NCI-H2196 treated with DMSO at 0.1 percent for 48 hours (cell line): ENCODE measurements at regions not wholly inside any gene's neighbourhood (a gene's known extent, or its start where the extent isn't known, plus 50 kb on each side); places are given as distances from the start of the nearest gene placed in this dataset.

Source experiments
- DNase-seq: peaks from one replicate; lab custom pipeline; 2025; ENCODE audit not compliant: unreplicated experiment; lab: John Stamatoyannopoulos, UW

GRCh38 chr2:117502121-117502520 lies 312.4 kb upstream of the DDX18 start:
- DNase-seq = no peak

- DNase-seq = no peak
These were observed 302.2 kb upstream of the DDX18 start for GRCh38 chr2:117512307-117512706.

DNA sequence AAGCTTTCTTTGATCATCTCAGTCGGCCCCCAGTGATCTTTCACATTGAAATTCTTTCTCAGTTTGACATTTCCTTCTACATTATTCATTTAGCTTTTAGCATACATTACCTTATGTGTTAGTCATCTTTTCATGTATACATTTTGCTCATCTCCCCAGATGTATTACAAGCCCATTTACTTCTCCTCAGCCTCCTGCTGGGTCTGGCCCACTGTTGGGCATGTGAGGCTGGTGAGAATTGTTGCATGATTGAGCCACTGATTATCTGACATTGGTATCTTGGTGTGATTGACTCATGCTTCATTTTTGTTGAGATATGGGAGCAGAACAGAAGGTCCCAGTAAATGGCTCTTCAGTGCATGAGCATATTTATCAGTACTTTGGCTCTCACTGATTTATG lies 300.1 kb upstream of the DDX18 start:
- DNase-seq = no peak

DNA sequence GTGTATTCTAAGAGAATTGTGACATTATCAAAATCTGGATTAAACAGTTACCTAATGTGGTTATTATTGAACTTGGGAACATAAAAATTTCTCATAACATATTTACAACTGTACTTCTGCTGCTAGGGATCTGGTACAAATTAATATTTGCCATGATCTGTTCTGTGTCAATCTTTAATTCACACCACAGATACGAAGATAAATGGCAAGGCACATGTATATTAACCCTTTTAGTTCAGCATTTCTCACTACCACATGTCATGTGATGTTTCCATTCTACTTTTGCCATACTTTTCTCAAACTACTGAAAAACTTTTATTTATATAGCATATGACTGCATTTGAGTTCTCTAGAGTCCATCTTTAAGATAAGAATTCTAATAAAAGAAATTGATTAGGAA lies 295.3 kb upstream of the DDX18 start:
- DNase-seq = no peak

- DNase-seq = no peak
These were observed 294.8 kb upstream of the DDX18 start for GRCh38 chr2:117519721-117520120.

DNA sequence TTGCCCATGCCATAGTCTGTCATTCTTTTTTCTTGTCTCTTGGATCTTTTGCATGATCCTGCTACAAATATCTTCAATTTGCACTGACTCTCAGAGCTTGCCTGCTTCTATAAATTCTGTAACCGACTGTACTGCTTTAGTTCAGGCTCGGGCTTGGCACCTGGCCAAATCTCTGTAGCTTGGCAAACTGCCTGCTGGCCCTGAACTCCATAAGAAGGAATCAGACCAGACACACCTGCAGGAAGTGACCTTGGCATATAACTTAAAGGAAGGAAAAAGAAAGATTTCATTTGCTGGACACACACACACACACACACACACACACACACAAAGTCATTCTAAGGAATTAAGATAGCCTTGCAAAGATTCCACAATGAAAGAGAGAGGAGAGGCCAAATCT lies 291.2 kb upstream of the DDX18 start:
- DNase-seq = no peak

GRCh38 chr2:117523711-117524238 lies 290.7 kb upstream of the DDX18 start:
- DNase-seq = no peak

DNA sequence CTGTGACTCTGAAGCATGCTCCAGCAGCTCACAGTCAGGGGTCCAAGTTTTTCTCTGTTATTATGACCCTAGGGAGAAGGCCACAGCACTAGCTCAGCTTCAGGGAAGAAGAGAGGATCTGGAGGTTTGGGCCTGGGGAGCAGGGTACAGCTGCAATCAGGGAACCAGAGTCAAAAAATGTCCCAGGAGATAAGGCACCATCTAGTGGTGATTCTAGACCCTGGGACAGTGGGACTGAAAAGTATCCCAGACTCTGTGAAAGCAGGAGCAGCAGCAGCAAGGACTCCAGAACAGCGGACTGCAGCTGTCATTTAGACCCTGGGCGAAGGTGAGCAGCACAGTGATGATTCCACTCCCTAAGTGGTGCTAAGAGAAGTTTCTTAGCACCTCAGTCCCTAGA lies 278.4 kb upstream of the DDX18 start:
- no peak for DNase-seq

GRCh38 chr2:117537032-117537431 lies 277.5 kb upstream of the DDX18 start:
- no peak for DNase-seq

- no peak for DNase-seq
These were observed 262.6 kb upstream of the DDX18 start for GRCh38 chr2:117551858-117552257.

DNA sequence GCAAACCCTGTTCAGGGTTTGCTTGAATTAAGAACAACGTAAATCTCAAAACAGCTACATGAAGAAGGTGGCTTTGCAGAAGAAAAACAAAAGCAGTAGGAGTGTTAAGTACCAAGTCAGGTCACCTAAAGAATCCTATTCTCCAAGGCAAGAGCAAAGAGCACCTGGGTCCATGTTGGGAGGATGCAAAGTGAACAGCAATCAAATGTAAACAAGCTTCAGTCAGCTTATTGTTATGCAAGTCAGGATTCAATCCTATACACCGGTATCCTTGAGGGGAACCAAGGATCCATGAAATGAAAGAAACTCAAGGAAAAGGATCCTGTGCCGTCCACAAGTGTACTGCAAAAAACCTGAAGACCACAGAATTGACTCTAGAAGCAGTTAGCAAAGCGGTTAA lies 261.0 kb upstream of the DDX18 start:
- DNase-seq = no peak

- DNase-seq = no peak
These were observed 258.5 kb upstream of the DDX18 start for GRCh38 chr2:117555965-117556364.

DNA sequence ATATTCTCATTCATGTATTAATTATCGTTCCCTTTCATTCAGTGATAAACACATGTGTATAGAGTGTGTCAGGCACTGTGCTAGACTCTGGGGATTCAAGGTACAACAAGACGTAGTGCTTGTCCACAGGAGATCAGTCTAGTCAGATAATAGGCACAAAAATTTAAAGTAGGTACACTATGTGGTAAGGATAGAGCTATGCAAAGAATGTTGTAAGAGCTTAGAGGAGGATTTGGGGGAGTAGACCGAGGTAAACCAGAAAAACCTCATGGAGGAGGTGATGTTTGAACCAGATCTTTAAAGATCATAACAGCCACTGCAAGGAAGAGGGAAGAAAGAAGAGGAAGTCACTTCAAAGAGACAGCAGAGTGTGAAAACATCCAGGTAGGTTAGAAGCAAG lies 256.9 kb upstream of the DDX18 start:
- DNase-seq = no peak

GRCh38 chr2:117562654-117563053 lies 251.8 kb upstream of the DDX18 start:
- DNase-seq = no peak

DNA sequence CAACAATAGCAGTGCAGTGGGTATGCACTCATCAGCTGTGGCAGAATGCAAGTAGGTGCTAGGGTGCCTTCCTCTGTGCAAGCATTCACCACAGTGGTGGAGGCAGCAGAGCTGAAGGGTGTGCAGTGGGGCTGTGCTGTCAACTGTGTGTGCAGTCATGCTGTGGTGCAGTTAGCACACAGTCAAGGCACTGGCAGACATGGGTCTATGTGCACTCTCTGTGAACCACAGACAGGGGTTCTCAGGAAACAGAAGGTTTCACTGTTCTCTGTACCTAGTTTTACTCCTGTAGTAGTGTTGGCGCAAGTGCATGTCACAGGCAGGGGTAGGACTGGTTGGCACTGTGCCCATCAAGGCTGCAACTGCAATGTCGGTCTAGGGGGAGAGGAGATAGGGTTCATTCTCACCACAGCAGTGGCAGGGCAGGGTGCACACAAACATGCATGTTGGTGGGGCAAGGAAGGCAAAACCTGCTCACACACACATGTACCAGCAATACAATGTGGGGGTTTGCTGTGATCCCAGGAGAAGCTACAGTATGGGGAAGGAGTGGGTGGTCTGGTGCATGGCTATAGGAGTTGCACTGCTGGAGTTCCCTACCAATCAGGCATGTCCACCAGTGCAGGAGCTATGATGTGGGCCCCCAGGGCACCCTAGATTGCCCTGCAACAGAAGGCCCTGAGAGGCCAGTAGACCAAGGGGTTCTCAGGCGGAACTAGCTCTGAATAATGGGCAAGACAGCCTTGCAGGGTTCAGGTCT lies 242.7 kb upstream of the DDX18 start:
- DNase-seq = no peak

DNA sequence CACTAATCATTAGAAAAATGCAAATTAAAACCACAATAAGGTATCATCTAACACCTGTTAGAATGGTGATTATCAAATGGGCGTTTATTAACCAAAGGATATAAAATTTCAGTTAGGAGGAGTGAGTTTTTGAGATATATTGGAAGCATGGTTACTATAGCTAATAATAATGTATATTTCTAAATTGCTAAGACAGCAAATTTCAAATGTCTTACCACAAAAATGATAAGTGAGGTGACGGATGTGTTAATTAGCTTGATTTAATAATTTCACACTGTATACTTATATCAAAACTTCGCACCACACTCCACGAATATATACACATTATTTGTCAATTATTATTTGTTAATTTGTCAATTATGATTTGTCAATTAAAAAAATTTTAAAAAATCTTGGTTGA lies 227.2 kb upstream of the DDX18 start:
- DNase-seq = no peak

- DNase-seq = no peak
These were observed 211.4 kb upstream of the DDX18 start for GRCh38 chr2:117603060-117603459.

DNA sequence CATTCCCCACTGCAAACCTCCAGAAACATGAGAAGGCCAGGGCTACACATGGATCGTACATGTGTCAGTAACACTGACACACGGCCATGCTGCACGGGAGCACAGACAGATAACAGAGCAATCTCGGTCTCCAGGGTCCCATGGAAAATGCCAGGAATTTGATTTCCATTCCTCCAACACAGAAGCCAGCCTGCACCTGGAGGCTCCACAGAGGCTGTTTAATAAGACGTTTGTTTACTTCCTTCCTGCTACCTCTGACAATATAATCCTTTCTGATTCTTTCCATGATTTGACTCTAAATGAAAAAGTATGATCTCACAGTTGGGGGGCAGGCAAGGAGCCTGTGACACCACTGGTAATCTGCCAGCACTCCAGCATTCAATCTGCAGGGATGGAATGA lies 210.9 kb upstream of the DDX18 start:
- no peak for DNase-seq

GRCh38 chr2:117607202-117607601 lies 207.3 kb upstream of the DDX18 start:
- no peak for DNase-seq

DNA sequence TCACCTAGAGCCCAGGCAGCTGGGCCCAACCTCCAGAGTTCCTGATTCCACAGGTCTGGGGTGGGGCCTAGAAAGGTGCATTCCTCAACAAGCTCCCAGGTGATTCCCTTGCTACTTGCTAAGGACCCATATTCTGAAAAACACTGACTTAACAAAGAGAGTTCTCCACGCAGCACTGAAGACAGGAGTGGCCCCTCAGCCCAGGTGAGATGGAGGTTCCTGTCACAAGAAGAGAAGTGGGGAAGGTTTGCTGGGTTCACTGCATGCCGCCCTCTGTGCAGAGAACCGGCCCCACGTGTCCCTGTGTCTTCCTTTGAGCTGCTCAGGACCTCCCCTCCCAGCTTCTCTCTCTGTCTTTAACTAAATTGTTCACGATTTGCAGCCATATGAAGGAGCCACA lies 201.4 kb upstream of the DDX18 start:
- no peak for DNase-seq

DNA sequence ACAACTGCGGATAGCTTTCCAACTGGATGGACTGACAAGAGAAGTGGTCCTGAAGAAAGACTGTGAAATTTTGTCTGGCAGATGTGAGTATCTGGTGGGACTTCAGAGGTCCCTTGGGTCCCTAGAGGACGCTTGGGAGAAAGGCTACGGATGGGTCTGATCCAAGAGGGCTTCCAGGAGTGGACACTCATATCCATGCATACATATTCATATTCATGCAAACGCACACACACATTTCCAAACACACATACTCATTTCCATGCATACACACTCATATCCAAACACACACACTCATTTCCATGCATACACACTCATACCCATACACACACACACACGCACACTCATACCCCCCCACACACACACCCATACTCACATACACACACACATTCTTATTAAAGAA lies 200.2 kb upstream of the DDX18 start:
- DNase-seq = no peak

- DNase-seq = no peak
These were observed 199.5 kb upstream of the DDX18 start for GRCh38 chr2:117614823-117615534.

DNA sequence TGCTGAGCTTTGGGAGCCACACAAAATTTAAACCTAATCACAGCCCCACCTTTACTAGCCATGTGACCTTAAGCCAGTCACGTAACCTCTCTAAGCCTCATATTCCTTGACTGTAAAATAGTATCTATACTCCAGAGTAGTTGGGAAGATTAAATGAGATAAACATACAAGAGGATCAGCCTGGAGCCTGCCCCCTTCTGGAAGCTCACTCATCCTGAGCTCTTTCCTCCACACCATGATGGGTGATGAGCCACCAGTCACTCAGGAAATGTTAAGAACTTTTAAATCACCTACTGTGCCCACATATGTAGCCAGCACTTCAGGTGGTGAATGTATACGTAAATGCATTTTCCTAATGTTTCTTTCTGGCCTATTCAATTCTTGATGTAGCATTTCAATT lies 195.9 kb upstream of the DDX18 start:
- no peak for DNase-seq
